ENCODE measurements at regions not wholly inside any gene's neighbourhood (a gene's known extent, or its start where the extent isn't known, plus 50 kb on each side); places are given as distances from the start of the nearest gene placed in this dataset.

GRCh38 chrX:10095698-10096432, 60.9 kb upstream of the CLCN4 start:
- Histone ChIP-seq H3K79me2 (ENCODE audit: control insufficient read depth, insufficient read depth, low read length, poor library complexity) (no peaks in the 10 kb centered on the region), H3K4me1 (ENCODE audit: control insufficient read depth in 1 of 2, insufficient read depth in 2 of 2, low read length in 2 of 2) (peaks cover 0 to 3% of the 10 kb centered on the region in 2 experiments), H3K36me3 (ENCODE audit: control insufficient read depth in 1 of 2, insufficient read depth in 2 of 2, low read length in 2 of 2) (peaks cover 27 to 44% of the 10 kb centered on the region in 2 experiments), H3K4ac (ENCODE audit: low read depth, low read length) (no peak overlapping the region), H3K27me3 (ENCODE audit: insufficient read depth, low read length) (no peaks in the 10 kb centered on the region), H3K9me3 (ENCODE audit: insufficient read depth, low read depth, low read length) (no peaks in the 10 kb centered on the region), H2BK5ac (ENCODE audit: low read depth, low read length, poor library complexity) (no peak overlapping the region), H3K4me2 (ENCODE audit: low read length) (no peak overlapping the region), H3K14ac (ENCODE audit: low read length) (no peak overlapping the region), H3K18ac (ENCODE audit: low read length) (no peak overlapping the region), H3K4me3 (ENCODE audit: low read depth, low read length) (no peak overlapping the region), H3K27ac (ENCODE audit: low read depth, low read length) (no peak overlapping the region), H2AK5ac (ENCODE audit: low read length) (no peak overlapping the region), H2BK120ac (ENCODE audit: insufficient read depth, low read length, poor library complexity) (no peak overlapping the region), H4K12ac (ENCODE audit: low read depth, low read length) (no peak overlapping the region), H4K8ac (ENCODE audit: low read depth, low read length) (no peak overlapping the region), H3K79me1 (ENCODE audit: low read length) (no peaks in the 10 kb centered on the region), H3K23ac (ENCODE audit: low read length) (no peak overlapping the region), H3K9ac (ENCODE audit: low read length) (no peak overlapping the region), H2BK12ac (ENCODE audit: low read length) (no peak overlapping the region), H4K91ac (ENCODE audit: low read depth, low read length) (no peak overlapping the region), H2AFZ (ENCODE audit: insufficient read depth, low read length, poor library complexity) (no peak overlapping the region)
- DNase-seq = no peak
- WGBS (ENCODE audit: extremely low coverage, insufficient coverage, insufficient read length) = no CpG with 5 or more reads among the region's 5 CpGs

- H4K8ac ChIP-seq (ENCODE audit: low read depth, low read length) = no peak overlapping the region
- no peak overlapping the region for H3K4ac ChIP-seq (ENCODE audit: low read depth, low read length)
- no peak overlapping the region for H4K12ac ChIP-seq (ENCODE audit: low read depth, low read length)
- DNase-seq = no peak
- H2AFZ ChIP-seq (ENCODE audit: insufficient read depth, low read length, poor library complexity) = no peak overlapping the region
- no peak overlapping the region for H3K18ac ChIP-seq (ENCODE audit: low read length)
- no peaks in the 10 kb centered on the region for H3K79me2 ChIP-seq (ENCODE audit: control insufficient read depth, insufficient read depth, low read length, poor library complexity)
- no peak overlapping the region for H3K4me2 ChIP-seq (ENCODE audit: low read length)
- H3K14ac ChIP-seq (ENCODE audit: low read length) = no peak overlapping the region
- no peak overlapping the region for H3K27ac ChIP-seq (ENCODE audit: low read depth, low read length)
- no peak overlapping the region for H3K4me3 ChIP-seq (ENCODE audit: low read depth, low read length)
- H4K91ac ChIP-seq (ENCODE audit: low read depth, low read length) = no peak overlapping the region
- no peak overlapping the region for H2AK5ac ChIP-seq (ENCODE audit: low read length)
- no peak overlapping the region for H2BK5ac ChIP-seq (ENCODE audit: low read depth, low read length, poor library complexity)
- no peak overlapping the region for H3K9ac ChIP-seq (ENCODE audit: low read length)
- no peak overlapping the region for H2BK120ac ChIP-seq (ENCODE audit: insufficient read depth, low read length, poor library complexity)
- WGBS (ENCODE audit: extremely low coverage, insufficient coverage, insufficient read length) = no CpG with 5 or more reads among the region's 10 CpGs
- H3K27me3 ChIP-seq (ENCODE audit: insufficient read depth, low read length) = no peaks in the 10 kb centered on the region
- H3K23ac ChIP-seq (ENCODE audit: low read length) = no peak overlapping the region
- H3K36me3 ChIP-seq (ENCODE audit: control insufficient read depth in 1 of 2, insufficient read depth in 2 of 2, low read length in 2 of 2) = peaks cover 26 to 37% of the 10 kb centered on the region in 2 experiments
- H2BK12ac ChIP-seq (ENCODE audit: low read length) = no peak overlapping the region
- no peaks in the 10 kb centered on the region for H3K9me3 ChIP-seq (ENCODE audit: insufficient read depth, low read depth, low read length)
- no peaks in the 10 kb centered on the region for H3K79me1 ChIP-seq (ENCODE audit: low read length)
- peaks cover 3 to 5% of the 10 kb centered on the region in 2 experiments for H3K4me1 ChIP-seq (ENCODE audit: control insufficient read depth in 1 of 2, insufficient read depth in 2 of 2, low read length in 2 of 2)
Observed at GRCh38 chrX:10098270-10098713, 58.5 kb upstream of the CLCN4 start.

DNA sequence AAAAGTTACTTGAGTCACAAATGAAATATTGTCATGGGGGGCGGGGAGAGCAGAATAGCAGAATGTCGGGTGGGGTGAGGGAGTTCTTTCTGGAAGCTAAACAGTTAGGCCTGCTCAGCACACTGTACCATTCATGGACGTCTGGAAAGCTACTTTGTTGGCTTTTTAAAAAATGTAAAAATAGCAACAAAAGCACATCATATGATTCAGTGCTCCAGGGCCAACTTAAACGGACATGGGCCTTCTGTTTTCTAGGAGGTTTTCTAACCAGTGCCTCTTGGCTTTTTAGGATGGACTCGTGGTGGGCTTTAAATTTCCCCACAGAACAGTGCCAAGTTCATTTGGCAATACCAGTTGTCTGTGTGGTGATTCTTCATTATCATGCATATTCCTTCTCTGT, 57.4 kb upstream of the CLCN4 start:
- no peaks in the 10 kb centered on the region for H3K79me2 ChIP-seq (ENCODE audit: control insufficient read depth, insufficient read depth, low read length, poor library complexity)
- H3K4me3 ChIP-seq (ENCODE audit: low read depth, low read length) = no peak overlapping the region
- H3K27ac ChIP-seq (ENCODE audit: low read depth, low read length) = no peak overlapping the region
- H3K4me2 ChIP-seq (ENCODE audit: low read length) = no peak overlapping the region
- H3K23ac ChIP-seq (ENCODE audit: low read length) = no peak overlapping the region
- H2BK12ac ChIP-seq (ENCODE audit: low read length) = no peak overlapping the region
- H3K18ac ChIP-seq (ENCODE audit: low read length) = no peak overlapping the region
- no peak overlapping the region for H3K14ac ChIP-seq (ENCODE audit: low read length)
- peaks cover 3 to 6% of the 10 kb centered on the region in 2 experiments for H3K4me1 ChIP-seq (ENCODE audit: control insufficient read depth in 1 of 2, insufficient read depth in 2 of 2, low read length in 2 of 2)
- no peak overlapping the region for H2BK120ac ChIP-seq (ENCODE audit: insufficient read depth, low read length, poor library complexity)
- H2AFZ ChIP-seq (ENCODE audit: insufficient read depth, low read length, poor library complexity) = no peak overlapping the region
- no peak overlapping the region for H4K12ac ChIP-seq (ENCODE audit: low read depth, low read length)
- H3K4ac ChIP-seq (ENCODE audit: low read depth, low read length) = no peak overlapping the region
- no peak overlapping the region for H2BK5ac ChIP-seq (ENCODE audit: low read depth, low read length, poor library complexity)
- WGBS (ENCODE audit: extremely low coverage, insufficient coverage, insufficient read length) = no CpG with 5 or more reads among the region's 5 CpGs
- H4K91ac ChIP-seq (ENCODE audit: low read depth, low read length) = no peak overlapping the region
- no peak overlapping the region for H2AK5ac ChIP-seq (ENCODE audit: low read length)
- H3K9me3 ChIP-seq (ENCODE audit: insufficient read depth, low read depth, low read length) = no peaks in the 10 kb centered on the region
- DNase-seq = no peak
- no peak overlapping the region for H4K8ac ChIP-seq (ENCODE audit: low read depth, low read length)
- no peaks in the 10 kb centered on the region for H3K27me3 ChIP-seq (ENCODE audit: insufficient read depth, low read length)
- H3K36me3 ChIP-seq (ENCODE audit: control insufficient read depth in 1 of 2, insufficient read depth in 2 of 2, low read length in 2 of 2) = peaks cover 25 to 38% of the 10 kb centered on the region in 2 experiments
- no peak overlapping the region for H3K9ac ChIP-seq (ENCODE audit: low read length)
- no peaks in the 10 kb centered on the region for H3K79me1 ChIP-seq (ENCODE audit: low read length)

DNA sequence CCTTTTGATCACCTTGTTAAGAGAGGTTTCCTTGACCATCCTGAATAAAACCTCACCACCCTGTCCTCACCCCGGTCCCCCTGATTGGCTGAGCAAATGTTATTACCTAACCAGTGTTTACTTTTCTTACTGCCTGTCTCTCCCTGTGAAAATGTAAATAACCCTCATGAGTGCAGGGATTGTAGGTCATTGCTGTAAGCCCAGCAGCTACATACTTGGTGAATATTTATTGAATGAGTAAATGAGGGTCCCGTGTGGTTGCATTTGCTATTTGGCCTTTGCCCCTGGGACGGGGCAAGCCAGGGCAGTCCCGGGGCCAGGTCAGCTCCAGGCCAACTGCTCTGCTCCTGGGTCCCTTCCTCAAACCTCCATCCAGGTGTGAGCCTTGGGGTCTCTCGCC, 55.5 kb upstream of the CLCN4 start:
- H3K9me3 ChIP-seq (ENCODE audit: insufficient read depth, low read depth, low read length) = no peaks in the 10 kb centered on the region
- peaks cover 20 to 33% of the 10 kb centered on the region in 2 experiments for H3K36me3 ChIP-seq (ENCODE audit: control insufficient read depth in 1 of 2, insufficient read depth in 2 of 2, low read length in 2 of 2)
- WGBS (ENCODE audit: extremely low coverage, insufficient coverage, insufficient read length) = no CpG with 5 or more reads among the region's 5 CpGs
- no peak overlapping the region for H2BK12ac ChIP-seq (ENCODE audit: low read length)
- H3K18ac ChIP-seq (ENCODE audit: low read length) = no peak overlapping the region
- H3K79me2 ChIP-seq (ENCODE audit: control insufficient read depth, insufficient read depth, low read length, poor library complexity) = no peaks in the 10 kb centered on the region
- H4K91ac ChIP-seq (ENCODE audit: low read depth, low read length) = no peak overlapping the region
- no peak overlapping the region for H2BK120ac ChIP-seq (ENCODE audit: insufficient read depth, low read length, poor library complexity)
- H2AFZ ChIP-seq (ENCODE audit: insufficient read depth, low read length, poor library complexity) = no peak overlapping the region
- H4K8ac ChIP-seq (ENCODE audit: low read depth, low read length) = no peak overlapping the region
- no peak overlapping the region for H2AK5ac ChIP-seq (ENCODE audit: low read length)
- no peak overlapping the region for H4K12ac ChIP-seq (ENCODE audit: low read depth, low read length)
- H3K4me3 ChIP-seq (ENCODE audit: low read depth, low read length) = no peak overlapping the region
- DNase-seq = peak; percentile 68 to 81
- no peak overlapping the region for H3K4ac ChIP-seq (ENCODE audit: low read depth, low read length)
- H3K4me2 ChIP-seq (ENCODE audit: low read length) = no peak overlapping the region
- no peaks in the 10 kb centered on the region for H3K27me3 ChIP-seq (ENCODE audit: insufficient read depth, low read length)
- H3K27ac ChIP-seq (ENCODE audit: low read depth, low read length) = no peak overlapping the region
- no peaks in the 10 kb centered on the region for H3K79me1 ChIP-seq (ENCODE audit: low read length)
- no peak overlapping the region for H3K23ac ChIP-seq (ENCODE audit: low read length)
- no peak overlapping the region for H3K9ac ChIP-seq (ENCODE audit: low read length)
- no peak overlapping the region for H2BK5ac ChIP-seq (ENCODE audit: low read depth, low read length, poor library complexity)
- H3K4me1 ChIP-seq (ENCODE audit: control insufficient read depth in 1 of 2, insufficient read depth in 2 of 2, low read length in 2 of 2) = peaks cover 3 to 6% of the 10 kb centered on the region in 2 experiments
- H3K14ac ChIP-seq (ENCODE audit: low read length) = no peak overlapping the region

Data from trophoblast cell (in vitro differentiated cells and primary cell).